MCF 10A (cell line): ENCODE measurements at regions not wholly inside any gene's neighbourhood (a gene's known extent, or its start where the extent isn't known, plus 50 kb on each side); places are given as distances from the start of the nearest gene placed in this dataset.
"Not testable (repeated sequence)": the region's sequence is repeated elsewhere in the genome, so short reads cannot be mapped to it uniquely, and the experiment has no call there.

Experiments used
- BruUV-seq: library from RNA; stranded (reverse); fragments of 400-500 nt; replicated peaks from 2 replicates; lab custom pipeline; 2021; lab: Mats Ljungman, UMichigan
- CTCF ChIA-PET: fragments of 300-600 bp; sonication (Branson Sonifier 250); formaldehyde crosslinking; extraction: SDS; loops from one replicate; lab custom pipeline; 2021; ENCODE audit warnings: antibody characterized with exemption, inconsistent platforms; lab: Yijun Ruan, JAX
- POLR2A ChIA-PET: fragments of 300-600, 350-650 bp; sonication (Branson Sonifier 250); formaldehyde crosslinking; extraction: SDS; loops from one replicate; lab custom pipeline; 2020; ENCODE audit warnings: antibody characterized with exemption, inconsistent platforms; lab: Yijun Ruan, JAX
- DNase-seq: peaks from one replicate; pipeline ENCODE4 v3.0.0-alpha.2; 2018; ENCODE audit not compliant: unreplicated experiment
- H3K27ac Mint-ChIP-seq: one replicate; pipeline ENCODE4 v1.8.0; 2022; ENCODE audit warnings: mild to moderate bottlenecking, low read depth, mixed read lengths; ENCODE audit not compliant: unreplicated experiment
- H3K27me3 Mint-ChIP-seq: one replicate; pipeline ENCODE4 v1.8.0; 2022; ENCODE audit warnings: mixed read lengths; ENCODE audit not compliant: insufficient read depth, unreplicated experiment
- H3K36me3 Mint-ChIP-seq: one replicate; pipeline ENCODE4 v1.8.0; 2022; ENCODE audit warnings: mild to moderate bottlenecking, moderate library complexity, mixed read lengths; ENCODE audit not compliant: insufficient read depth, unreplicated experiment
- H3K4me1 Mint-ChIP-seq: one replicate; pipeline ENCODE4 v1.8.0; 2022; ENCODE audit warnings: mixed read lengths; ENCODE audit not compliant: insufficient read depth, unreplicated experiment
- H3K4me3 Mint-ChIP-seq: one replicate; pipeline ENCODE4 v1.8.0; 2022; ENCODE audit warnings: mild to moderate bottlenecking, moderate library complexity, mixed read lengths; ENCODE audit not compliant: unreplicated experiment
- H3K9me3 Mint-ChIP-seq: one replicate; pipeline ENCODE4 v1.8.0; 2022; ENCODE audit warnings: mixed read lengths; ENCODE audit not compliant: unreplicated experiment
- intact Hi-C: fragments of 100-400 bp; cut with micrococcal nuclease; formaldehyde crosslinking; loops from 2 replicates; pipeline ENCODE4 v1.14.1; 2022
- TF ChIP-seq, protein P1 (sequence below): fragments of 200-600 bp; IDR thresholded peaks from one replicate; pipeline ENCODE4 v1.8.0; 2022; ENCODE audit warnings: antibody characterized with exemption, mild to moderate bottlenecking; ENCODE audit not compliant: unreplicated experiment

DNA sequence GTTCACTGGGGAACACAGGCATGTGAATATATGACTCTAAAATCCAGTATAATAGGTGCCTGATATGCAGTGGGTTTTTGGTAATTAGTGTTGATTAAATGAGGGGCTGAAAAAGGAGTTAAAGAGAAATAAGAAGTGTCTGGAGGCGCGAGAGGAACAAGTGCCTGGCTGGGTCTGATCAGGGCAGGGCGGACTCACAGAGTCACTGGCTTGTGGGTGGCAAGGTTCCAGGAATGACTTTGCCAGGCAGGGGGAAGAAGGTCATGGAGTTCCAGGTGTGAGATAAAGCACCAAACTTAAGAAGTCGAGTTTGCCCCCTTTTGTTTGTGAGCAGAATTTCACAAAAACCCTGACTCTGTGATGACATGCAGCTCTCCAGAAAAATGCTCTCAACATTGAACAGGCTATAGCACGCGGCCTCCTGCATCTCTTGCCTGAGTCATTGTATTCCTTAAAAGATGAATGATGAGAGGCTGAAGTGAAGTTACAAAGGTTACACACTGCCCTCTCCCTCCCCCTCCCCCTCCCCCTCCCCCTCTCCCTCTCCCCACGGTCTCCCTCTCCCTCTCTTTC is 63.0 kb upstream of the LMCD1 start:
- POLR2A ChIA-PET: interaction anchor here (0.9 kb wide), 1 partner anchor 185 kb away, joined by 3 read pairs; no protein-coding TSS in a partner anchor
- Mint-ChIP-seq H3K36me3 (no peaks in the 10 kb centered on the region), H3K4me3 (no peak overlapping the region), H3K9me3 (no peaks in the 10 kb centered on the region), H3K4me1 (no peaks in the 10 kb centered on the region), H3K27me3 (peaks cover 11% of the 10 kb centered on the region), H3K27ac (no peak overlapping the region)
- TF ChIP-seq, protein P1, sequence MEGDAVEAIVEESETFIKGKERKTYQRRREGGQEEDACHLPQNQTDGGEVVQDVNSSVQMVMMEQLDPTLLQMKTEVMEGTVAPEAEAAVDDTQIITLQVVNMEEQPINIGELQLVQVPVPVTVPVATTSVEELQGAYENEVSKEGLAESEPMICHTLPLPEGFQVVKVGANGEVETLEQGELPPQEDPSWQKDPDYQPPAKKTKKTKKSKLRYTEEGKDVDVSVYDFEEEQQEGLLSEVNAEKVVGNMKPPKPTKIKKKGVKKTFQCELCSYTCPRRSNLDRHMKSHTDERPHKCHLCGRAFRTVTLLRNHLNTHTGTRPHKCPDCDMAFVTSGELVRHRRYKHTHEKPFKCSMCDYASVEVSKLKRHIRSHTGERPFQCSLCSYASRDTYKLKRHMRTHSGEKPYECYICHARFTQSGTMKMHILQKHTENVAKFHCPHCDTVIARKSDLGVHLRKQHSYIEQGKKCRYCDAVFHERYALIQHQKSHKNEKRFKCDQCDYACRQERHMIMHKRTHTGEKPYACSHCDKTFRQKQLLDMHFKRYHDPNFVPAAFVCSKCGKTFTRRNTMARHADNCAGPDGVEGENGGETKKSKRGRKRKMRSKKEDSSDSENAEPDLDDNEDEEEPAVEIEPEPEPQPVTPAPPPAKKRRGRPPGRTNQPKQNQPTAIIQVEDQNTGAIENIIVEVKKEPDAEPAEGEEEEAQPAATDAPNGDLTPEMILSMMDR: no peak
- intact Hi-C loops: no loop called here
- CTCF ChIA-PET: no interaction called here
- DNase-seq: no peak
- no TSS peak for BruUV-seq

DNA sequence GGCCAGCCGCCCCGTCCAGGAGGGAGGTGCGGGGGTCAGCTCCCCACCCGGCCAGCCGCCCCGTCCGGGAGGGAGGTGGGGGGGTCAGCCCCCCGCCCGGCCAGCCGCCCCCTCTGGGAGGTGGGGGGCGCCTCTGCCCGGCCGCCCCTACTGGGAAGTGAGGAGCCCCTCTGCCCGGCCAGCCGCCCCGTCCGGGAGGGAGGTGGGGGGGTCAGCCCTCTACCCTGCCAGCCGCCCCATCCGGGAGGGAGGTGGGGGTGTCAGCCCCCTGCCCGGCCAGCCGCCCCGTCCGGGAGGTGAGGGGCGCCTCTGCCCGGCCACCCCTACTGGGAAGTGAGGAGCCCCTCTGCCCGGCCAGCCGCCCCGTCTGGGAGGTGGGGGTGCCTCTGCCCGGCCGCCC is 61.5 kb upstream of the LMCD1 start:
- intact Hi-C loops: loop anchor here (10.0 kb wide), 1 partner anchor 305 kb away; no protein-coding TSS in a partner anchor
- DNase-seq, H3K27ac Mint-ChIP-seq, H3K4me3 Mint-ChIP-seq, H3K9me3 Mint-ChIP-seq, H3K4me1 Mint-ChIP-seq, BruUV-seq, POLR2A ChIA-PET, H3K36me3 Mint-ChIP-seq, CTCF ChIA-PET: not testable (repeated sequence)
- peaks cover 11% of the 10 kb centered on the region for H3K27me3 Mint-ChIP-seq

DNA sequence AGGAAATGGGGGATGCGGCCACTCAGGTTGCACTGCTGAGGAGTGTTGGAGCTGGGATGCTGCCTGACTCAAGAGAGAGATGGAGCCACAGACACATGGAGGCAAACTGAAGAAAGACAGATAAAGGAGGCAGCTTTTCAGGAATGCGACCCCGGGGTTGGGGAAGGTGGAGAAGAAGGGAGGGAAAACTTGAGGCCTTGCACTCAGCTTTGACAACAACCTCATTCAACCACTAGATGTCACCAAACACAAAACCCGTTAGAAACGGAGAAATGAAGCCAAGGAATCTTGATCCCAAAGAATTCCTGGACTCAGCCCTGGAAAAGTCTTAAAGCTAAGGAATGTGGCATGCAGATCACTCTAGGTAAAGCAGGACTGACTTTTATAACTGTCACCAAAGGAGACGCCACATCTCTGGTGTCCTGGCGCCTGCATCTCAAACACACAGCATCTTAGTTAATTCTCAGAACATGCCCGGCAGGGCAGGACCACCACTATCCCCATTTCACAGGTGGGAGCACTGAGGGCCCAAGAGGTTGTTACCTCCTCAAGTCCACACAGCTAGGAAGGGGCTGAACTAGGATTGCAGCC is 59.6 kb upstream of the LMCD1 start:
- BruUV-seq: no TSS peak
- intact Hi-C loops: loop anchor here (1.0 to 10.0 kb wide), 4 partner anchors 161 to 303 kb away; no protein-coding TSS in a partner anchor
- CTCF ChIA-PET: interaction anchor here (0.6 to 6.0 kb wide), 36 partner anchors 9 to 1165 kb away, joined by 3 to 79 read pairs (median 3); no protein-coding TSS in a partner anchor
- TF ChIP-seq, protein P1: peak; percentile 68
- Mint-ChIP-seq H3K36me3 (no peaks in the 10 kb centered on the region), H3K4me1 (peaks cover 11% of the 10 kb centered on the region), H3K27me3 (no peaks in the 10 kb centered on the region), H3K4me3 (no peak overlapping the region), H3K27ac (no peak overlapping the region), H3K9me3 (no peaks in the 10 kb centered on the region)
- DNase-seq: peak; percentile 69
- POLR2A ChIA-PET: interaction anchor here (0.6 kb wide), 1 partner anchor 14 kb away, joined by 3 read pairs; no protein-coding TSS in a partner anchor

DNA sequence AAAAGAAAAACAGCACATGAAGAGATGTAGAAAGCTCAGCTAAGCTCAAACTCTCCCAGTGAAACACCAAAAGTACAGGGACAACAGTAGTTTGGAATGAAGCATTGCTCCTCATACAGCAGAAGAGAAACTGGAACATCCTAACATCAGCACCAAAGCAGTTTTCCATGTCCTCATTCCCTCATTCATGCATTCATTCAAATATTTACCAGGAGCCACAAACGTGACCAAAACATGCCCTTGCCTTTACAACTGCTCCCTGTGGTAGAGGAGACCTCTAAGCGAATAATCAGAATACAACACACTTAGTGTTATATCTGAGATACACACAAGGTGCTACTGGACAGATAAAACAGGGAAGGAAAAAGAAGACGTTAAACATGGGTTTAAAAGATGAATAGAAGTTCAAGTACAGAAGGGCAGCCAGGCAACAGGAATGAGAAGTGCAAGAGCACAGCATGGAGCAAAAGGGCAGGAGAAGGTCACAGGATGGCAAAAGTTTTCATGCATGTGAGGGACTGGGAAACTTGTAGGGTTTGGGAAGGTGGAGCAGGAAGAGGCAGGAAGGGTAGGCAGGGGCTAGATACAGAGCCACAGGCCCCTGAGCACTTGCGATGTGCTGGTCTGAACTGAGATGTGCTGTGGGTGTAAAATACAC is 58.5 kb upstream of the LMCD1 start:
- POLR2A ChIA-PET: no interaction called here

More for the DNA sequence above, 58.5 kb upstream of the LMCD1 start:
- CTCF ChIA-PET: interaction anchor here (0.6 to 6.0 kb wide), 18 partner anchors 8 to 1089 kb away, joined by 3 to 79 read pairs (median 6); no protein-coding TSS in a partner anchor
- no peak for DNase-seq
- Mint-ChIP-seq H3K4me3 (no peak overlapping the region), H3K36me3 (no peaks in the 10 kb centered on the region), H3K27me3 (no peaks in the 10 kb centered on the region), H3K27ac (no peak overlapping the region), H3K4me1 (peaks cover 11% of the 10 kb centered on the region), H3K9me3 (no peaks in the 10 kb centered on the region)
- no TSS peak for BruUV-seq
- intact Hi-C loops: loop anchor here (1.0 to 10.0 kb wide), 4 partner anchors 160 to 302 kb away; no protein-coding TSS in a partner anchor
- TF ChIP-seq, protein P1: no peak
